OCI-M1 (cell line): ENCODE measurements at regions not wholly inside any gene's neighbourhood (a gene's known extent, or its start where the extent isn't known, plus 50 kb on each side); places are given as distances from the start of the nearest gene placed in this dataset.

ENCODE experiments used
- DNase-seq: peaks from one replicate; lab custom pipeline; 2025; lab: John Stamatoyannopoulos, UW

DNA sequence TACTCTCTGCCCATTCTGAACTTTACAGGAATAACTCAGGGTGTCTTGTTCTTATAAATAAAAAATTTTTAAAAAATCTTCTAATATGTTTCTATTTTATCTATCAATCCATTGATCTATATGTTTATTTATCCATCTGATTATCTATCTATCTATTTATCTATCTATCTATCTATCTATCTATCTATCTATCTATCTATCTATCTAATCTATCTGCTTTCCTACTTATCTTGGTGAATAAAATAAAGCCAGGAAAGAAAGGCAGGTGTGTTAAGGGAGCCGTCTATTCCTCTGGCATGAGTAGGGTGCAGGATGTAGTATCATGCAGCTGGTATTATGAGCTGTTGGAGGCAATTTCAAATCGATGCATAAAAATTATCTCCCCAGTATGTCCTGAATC lies 153.0 kb downstream of the FOXA2 start:
- no peak for DNase-seq

DNA sequence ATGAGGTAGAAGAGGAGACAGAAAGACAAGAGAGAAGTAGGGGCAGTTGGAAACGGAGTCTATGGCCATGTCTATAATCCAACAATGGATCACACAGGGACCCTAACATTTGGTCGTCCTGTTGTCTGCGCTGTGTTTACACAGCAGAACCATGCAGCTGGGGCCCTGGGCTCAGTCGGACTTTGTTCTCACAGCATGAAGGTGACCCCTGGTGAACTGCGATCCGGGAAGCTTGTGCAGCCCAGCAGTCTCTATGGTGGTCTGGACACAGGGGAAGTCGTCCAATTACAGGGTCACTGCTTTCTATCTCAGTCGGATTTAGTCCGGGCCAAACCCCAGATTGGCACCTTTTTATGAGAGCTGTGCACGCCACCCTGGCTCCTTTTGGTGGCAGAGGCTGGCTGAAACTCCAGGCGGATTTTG lies 153.6 kb downstream of the FOXA2 start:
- no peak for DNase-seq

DNA sequence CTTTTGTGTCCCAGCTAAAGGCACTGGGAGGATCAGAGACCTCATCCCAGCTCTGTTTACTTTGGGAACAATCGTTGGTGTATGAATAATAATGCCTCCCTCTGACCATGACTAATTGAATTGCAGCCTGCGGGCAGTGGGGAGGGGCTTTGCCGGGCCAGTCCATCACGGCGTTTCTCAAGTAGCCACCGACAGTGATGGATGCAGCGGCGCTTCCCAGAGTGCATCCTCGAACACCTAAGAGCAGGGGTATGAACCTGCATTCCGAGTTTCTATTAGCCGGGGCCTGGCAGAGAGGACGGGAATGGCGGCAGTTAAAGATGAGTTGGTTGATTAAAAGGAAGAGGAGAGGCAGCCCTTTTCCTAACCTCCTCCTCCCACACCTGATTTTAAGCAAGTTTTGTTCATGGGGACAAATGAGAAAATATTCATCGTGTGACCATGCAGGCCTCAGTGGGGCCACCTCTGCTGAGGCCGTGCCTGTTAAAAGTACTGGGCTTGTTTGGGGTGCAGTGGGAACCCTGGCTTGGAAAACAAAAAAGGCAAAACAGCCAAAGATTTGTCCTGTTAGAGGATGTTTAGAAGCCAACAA lies 154.1 kb downstream of the FOXA2 start:
- DNase-seq, result no peak

DNA sequence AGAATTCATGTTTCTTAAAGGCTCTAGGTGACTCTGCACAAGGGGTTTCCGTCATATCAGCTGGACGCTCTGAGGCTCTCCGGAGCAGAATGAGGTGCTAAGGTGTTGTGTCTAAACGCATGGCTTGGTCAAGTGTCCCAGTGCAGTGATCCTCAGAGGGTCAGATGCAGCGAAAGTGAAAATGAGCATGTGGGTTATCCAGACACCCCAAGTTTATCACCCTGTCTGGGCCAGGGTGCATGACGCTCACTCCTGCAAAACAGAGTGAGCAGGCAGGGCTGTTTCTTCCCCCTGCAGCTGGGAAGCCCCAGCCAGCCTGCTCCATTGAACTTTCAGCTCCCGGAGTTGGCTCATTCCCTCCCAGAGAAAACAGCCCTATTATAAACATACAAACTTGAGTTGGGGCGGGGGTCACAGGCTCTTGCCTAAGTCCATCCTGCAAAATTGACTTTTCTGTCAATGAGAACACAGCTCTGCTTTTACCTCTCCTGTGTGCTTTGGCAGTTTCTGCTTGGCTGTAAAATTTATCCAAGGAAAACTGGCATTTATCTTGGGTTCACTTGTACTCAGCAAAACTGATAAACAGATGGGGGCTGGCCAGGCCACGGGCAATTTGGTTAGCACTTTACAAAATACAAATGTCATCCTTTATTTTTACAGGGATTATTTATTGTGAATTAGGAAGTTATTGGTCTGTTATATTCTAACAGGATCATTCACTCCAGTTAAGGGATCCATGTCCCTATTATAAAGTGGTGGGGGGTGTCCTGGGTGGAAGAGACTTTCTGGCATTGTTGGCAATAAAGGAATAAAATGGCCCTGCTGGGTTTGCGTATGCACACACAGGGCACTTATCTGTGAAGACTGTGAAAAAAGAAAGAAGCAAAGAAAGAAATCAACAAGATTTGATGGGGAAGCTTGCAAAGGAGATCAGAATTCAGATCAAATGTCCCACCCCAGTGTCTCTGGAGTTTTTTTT lies 154.9 kb downstream of the FOXA2 start:
- DNase-seq, result no peak

DNA sequence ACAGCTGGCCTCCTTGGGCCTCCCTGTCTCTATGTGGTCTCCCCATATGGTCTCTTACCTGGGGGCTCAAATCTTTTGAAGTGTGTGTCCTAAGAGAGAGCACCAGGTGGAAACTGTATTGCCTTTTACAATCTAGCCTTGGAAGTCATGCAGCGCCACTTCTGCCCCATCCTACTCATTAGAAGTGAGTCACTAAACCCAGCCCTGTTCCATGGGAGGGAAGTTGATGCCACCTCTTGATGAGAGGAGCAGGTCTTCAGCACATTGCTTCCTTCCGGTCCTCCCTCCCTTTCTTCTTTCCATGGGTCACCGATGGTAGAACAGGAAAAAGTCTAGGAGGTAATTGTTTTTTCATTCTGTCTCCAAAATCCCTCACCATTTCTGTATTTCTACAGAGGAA lies 156.3 kb downstream of the FOXA2 start:
- DNase-seq, result no peak

DNA sequence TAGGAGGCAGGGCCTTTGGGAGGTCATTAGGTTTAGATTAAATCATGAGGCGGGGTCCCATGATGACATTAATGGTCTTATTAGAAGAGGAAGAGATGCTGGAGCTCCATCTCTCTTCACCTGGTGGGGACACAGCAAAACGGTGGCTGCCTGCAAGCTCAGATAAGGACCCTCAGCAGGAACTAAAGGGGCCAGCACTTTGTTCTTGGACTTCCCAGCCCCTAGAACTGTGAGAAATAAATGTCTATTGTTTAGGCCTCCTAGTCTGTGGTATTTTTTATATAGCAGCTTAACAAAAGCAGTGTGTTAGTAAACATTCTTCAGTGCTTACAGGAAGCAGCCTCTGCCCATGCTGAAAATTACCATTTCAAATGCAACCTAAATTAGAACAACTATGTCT lies 157.6 kb downstream of the FOXA2 start:
- no peak for DNase-seq

DNA sequence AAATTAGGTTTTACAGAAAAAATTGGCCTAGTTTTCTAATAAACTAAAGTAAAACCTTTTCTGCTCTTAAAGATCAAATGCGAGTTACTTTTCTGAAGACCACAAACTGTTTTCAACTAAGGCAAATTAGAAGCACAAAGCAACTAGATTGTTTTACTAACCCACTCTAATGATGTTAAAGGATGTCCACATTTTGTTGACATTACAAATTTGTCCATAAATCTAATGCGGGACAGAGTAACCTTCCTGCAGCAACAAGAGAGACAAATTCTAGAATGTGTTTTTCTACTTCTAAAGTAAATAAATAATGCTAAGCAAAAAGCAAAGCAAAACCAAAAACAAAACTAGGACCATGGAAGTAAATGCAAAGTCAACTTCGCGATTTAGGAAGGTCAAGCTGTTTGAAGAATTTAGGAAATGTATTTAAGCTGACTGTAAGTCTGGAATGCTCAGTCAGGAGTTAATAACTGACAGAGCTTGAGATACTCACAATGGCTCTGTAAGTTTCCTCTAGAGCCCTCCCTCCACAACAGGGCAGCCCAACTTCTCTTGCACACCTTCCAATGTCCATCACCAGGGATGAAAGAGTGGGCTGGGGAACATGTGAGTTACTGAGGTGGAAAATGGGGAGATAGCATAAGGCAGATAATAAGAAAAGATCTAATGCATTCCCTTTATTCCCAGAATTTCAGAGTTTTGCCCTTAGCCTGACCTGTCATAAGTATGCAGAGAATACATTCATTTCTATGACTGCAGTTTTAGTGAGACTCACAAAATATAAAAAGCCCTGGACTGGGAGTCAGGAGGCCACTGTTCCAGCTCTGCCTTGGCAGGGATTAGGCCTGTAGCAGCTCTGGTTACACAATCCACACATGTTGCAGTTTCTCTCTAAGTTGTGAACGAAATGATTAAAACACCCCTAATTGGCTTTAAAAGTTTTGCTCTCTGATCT lies 158.8 kb downstream of the FOXA2 start:
- DNase-seq, result no peak

DNA sequence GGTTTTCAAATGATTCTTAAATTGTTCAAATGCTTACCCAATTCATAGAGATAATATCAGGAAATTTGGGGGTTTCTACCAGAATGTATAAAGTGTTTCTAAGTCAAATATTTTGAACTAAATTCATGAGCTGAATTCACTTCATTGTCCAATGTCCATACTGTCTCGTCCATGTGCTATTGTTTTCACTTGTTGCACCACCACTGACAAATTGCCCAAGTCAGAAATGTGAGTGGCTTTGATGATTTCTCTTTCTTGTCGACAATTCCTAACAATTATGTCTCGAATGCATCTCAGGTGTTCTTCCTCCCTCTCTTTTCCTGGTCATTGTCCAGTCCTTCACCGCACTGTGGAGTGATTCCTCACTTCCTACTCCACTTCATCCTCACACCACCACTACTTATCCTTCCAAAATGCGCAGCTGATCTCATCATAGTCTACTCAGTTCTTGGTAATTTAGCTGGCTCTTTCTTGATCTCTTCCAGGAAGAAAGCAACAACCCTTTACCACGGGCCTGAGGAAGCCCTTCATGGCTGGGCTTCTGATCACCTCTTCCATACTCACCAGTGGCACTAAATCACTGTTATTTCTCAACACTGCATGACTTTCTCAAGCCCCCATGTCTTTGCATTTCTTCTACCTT lies 161.1 kb downstream of the FOXA2 start:
- no peak for DNase-seq

DNA sequence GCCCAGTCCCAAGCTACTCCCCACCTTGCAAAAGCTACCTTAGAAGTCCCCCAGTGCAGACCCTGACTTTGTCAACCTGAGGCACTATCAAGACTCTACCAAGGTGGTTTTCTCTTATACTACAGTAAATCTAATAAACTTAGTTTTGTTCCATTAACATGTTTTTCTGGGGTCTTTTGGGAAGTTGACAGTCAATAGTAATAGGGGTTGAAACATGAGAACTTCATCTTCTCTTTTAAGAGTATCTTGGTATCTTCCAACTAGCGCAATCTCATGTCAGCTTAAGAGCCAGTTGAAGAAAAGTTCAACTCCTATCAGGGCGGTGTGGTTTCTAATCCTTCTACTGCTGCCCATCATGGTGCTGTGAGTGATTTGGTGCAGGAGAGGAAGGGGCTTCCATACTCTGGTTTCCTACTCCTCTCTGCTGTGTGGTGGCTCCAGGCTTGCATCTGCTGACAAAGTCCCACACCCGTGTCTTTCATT lies 164.2 kb downstream of the FOXA2 start:
- peak; percentile 10 for DNase-seq

DNA sequence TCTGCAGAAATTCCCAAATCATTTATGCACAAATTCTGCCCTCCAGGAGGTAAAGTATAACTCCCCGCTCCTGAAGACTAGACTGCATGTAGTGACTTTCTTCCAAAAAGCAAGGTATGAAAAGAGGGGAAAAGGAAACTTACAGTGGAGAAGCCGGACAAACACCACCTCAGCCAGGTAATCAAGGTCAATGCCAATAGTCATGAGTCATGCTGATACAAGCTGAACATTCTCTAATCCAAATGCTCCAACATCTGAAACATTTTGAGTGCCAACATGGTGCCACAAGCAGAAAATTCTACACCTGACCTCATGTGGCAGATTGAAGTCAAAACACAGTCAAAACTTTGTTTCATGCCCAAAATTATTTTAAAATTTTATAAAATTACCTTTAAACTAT lies 165.6 kb downstream of the FOXA2 start:
- no peak for DNase-seq

DNA sequence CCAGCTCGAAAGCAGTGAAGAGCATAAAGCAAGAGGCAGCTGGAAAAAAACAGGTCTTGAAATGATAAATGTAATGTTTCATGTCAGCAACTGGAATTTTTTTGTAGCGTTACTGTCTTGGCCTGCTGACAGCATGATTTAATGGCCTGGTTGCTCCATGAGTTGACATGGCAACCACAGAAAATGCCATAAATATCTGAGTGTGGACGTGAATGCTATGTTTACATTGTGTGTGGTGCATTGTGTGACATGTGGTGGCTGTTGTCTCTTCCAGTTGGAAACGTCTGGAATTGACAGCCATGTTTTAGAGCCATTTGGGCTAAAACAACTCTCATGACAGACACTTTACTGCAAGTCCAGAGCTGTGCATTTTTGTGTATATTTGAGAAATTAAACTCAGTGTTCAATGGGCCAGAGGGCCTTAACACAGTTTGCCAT lies 170.0 kb downstream of the FOXA2 start:
- peak; percentile 54 for DNase-seq

DNA sequence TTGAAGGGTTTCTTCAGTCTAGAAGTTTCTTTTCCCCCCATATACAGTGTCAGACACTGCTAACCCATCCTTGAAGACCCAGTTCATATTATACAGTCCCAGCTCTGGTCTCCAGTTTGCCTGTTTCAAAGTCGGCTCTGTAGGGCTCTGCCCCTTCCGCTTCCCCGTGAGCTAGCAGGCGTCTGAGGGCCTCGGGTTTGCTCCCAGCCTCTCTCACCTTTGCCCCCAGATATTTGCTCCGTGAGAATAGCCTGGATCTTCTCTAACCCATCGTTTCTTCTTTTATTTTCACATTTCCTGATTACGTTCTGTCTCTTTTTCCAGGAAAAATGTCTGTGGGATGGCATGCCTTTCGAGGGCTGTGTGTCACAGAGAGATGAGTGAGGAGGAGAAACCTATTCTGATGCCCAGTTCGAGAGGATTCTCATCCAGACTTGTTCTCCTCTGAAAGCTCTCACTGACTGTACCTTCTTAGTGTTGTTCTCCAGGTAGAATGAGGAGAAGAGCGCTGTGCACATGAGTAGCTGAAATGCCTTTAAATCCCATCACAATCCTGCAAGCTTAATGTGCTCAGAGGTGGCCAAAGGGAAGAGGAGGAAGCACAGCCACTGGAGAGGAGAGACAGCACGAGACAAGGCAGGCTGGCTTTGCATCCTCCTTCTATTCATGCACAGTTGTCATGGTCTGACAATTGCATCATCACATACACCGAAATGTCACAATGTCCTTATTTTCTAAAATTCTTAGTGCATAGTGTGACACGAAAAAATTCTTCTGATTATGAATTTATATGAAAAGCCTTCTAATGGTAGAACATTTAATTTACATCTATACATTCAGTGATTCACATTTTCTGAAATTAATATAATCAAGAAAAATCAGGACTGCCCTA lies 171.1 kb downstream of the FOXA2 start:
- DNase-seq, result peak; percentile 26

DNA sequence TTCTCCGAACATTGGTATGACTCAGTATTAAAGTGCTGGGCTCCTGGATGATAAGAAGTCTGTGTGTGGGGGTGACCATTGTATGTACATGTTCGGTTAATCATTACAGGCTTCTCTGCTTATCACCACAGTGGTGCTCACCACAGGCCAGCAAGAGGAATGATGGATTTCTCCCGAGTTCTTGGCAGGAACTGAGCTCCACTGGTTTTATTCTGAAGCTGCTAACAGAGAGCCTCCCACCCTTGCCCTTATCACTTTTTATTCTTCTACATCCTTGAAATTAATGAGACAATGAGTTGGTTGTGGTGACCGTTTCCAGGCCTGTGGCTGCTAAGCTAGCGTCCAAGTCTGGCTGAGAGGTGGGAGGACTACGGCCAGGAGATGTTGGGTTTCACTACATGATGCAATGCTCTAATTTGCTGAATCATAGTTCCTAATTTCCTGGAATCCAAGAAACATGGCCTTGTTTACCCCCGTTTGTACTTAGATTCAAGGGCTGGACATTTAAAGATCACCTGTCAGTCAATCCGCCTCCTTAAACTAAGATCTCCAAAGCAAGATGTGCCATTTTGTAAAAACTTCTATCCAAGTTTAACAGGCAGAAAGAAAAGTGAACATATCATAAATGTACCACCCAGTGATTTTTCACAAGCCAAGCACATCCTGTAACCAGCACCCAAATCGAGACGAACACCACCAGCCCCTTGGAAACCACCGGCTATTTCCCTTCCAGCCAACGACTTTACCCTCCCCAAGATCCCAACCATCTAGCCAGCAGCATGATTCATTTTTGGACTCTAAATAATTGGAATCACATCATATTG lies 172.5 kb downstream of the FOXA2 start:
- DNase-seq, result peak; percentile 100

DNA sequence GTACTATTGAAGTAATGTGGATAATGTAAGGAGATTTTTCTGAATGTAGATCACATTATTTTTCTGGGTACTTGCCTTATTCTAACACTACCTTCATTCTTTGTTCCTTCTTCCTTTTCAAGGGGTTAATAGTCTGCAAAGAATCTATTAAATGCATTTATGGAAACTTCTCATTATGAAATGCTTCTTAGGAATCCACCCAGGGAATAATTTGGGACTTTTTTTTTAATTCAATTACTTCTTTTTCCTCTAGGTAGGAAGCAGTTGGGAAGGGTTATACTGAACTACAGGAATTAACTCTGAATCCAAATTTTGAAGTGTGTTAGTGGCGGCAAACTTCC lies 173.1 kb downstream of the FOXA2 start:
- DNase-seq, result no peak

DNA sequence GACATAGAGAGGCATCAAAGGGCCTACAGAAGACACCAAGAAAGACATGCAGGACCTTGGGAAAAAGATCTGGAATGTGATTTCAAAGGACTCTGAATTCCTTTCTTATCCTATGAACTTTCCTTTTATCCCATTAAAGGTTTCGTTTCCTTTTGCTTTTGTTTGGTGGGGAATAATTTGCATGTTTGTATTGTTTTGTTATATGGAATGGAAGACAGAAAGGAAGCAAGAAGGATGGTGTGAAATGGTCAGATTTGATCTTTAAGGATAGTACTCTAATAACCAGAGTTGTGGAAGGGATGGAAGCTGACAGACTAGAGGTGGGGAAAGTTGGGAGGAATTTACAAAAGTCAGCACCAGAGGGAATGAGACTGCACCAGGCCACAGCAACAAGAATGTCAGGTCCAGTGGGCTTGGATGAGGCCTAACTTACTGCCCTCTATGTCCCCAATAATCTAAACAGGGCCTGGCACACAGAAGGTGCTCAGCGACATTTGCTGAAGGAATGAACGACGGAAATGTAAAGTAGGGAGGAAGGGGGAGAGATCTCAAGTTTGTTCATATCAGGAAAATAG lies 173.7 kb downstream of the FOXA2 start:
- peak; percentile 43 for DNase-seq

DNA sequence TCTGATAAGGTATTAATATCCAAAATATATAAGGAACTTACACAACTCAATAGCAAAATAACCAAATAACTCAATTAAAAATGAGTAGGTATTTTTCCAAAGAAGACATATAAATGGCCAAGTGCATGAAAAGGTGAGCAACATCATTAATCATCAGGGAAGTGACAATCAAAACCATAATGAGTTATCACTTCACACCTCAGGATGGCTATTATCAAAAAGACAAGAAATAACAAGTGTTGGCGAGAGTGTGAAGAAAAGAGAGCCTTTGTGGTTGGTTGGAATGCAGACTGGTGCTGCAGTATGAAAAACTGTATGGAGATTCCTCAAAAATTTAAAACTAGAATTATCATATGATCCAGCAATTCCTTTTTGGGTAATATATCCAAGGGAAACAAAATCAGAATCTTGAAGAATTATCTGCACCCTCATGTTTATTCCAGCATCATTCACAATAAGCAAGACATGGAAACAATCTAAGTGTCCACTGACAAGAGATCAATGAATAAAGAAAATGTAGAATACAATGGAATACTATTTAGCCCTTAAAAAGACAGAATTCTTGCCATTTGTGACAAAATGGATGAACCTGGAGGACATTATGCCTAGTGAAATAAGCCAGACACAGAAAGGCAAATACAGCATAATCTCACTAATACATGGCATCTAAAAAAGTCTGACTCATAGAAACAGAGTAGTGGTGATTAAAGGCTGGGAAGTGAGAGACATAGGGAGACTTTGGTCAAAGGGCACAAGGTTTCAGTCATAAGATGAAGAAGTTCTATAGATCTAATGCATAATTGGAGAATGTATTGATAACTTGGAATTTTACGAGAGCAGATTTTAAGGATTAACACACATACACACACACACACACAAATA lies 175.6 kb downstream of the FOXA2 start:
- DNase-seq, result no peak

DNA sequence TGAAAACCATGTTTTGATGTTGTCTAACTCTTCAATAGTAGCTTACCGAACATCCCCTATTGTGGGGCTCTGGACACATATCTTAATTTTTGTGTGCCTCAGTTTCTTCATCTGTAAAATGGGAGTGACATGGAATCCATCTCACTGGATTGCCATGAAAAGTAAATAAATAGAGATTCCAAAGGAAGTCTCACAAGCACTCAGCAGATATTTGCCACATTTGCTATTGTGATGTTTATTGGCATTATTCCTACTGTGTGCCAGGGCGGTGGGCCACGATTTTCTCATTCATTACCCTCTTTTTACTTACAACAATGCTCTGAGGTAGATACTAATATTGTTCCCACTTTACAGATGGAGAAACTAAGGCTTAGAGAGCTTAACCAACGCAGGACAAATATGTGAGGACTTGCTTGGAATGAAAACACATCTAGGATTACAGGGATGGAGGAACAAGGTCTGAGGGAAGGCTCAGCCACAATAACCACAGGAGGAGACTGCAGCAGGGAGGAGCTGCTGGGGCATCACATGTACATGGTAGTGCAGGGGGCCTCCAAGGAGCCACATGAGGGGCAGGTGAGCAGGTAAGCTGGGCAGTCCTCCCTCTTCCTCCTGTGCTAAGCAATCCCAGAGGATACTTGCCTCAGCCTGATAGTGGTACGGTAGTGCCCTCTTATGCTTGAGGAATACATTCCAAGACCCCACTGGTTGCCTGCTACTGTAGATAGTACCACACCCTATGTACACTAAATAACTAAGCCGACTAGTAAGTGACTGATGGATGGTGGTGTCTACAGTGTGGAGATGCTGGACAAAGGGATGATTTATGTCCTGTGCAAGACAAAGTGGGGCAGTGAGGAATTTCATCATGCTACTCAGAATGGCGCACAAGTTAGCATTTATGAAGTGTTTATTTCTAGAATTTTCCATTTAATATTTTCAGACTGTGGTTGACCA lies 176.9 kb downstream of the FOXA2 start:
- DNase-seq, result no peak
